ENCODE measurements at regions not wholly inside any gene's neighbourhood (a gene's known extent, or its start where the extent isn't known, plus 50 kb on each side); places are given as distances from the start of the nearest gene placed in this dataset.

GRCh38 chr5:8895599-8895998 is 650.3 kb downstream of the SEMA5A start:
- TF ChIP-seq CTCF (IDR thresholded peaks at IDR 0.05; ENCODE audit: insufficient read depth, low read length, poor library complexity, severe bottlenecking): no peak
- TF ChIP-seq EZH2phosphoT487 (conservative IDR thresholded peaks at IDR 0.05; ENCODE audit: low read length): no peak
